HCT116 (cell line): ENCODE measurements at regions not wholly inside any gene's neighbourhood (a gene's known extent, or its start where the extent isn't known, plus 50 kb on each side); places are given as distances from the start of the nearest gene placed in this dataset.
"Not testable (repeated sequence)": the region's sequence is repeated elsewhere in the genome, so short reads cannot be mapped to it uniquely, and the experiment has no call there.

Experiments
- EZH2 ChIP-seq: fragments of 200-600 bp; sonication (generic); IDR thresholded peaks from 2 replicates; pipeline ENCODE4 v1.6.1; 2017; ENCODE audit warnings: antibody characterized with exemption, mixed run types
- EZH2phosphoT487 ChIP-seq: fragments of 200-600 bp; IDR thresholded peaks from 2 replicates; pipeline ENCODE4 v1.6.1; 2018; ENCODE audit warnings: antibody characterized with exemption, borderline replicate concordance
- JUND ChIP-seq: IDR thresholded peaks from 2 replicates; pipeline ENCODE4 v1.6.1; 2012
- POLR2A ChIP-seq: IDR thresholded peaks from 2 replicates; pipeline ENCODE4 v1.7.0; 2011; ENCODE audit warnings: borderline replicate concordance; ENCODE audit not compliant: insufficient read depth, insufficient read length; ENCODE audit errors: extremely low read depth
- POLR2AphosphoS5 ChIP-seq: IDR thresholded peaks from 2 replicates; pipeline ENCODE4 v1.6.1; 2011; ENCODE audit warnings: mild to moderate bottlenecking, low read depth, low read length, moderate library complexity
- SP1 ChIP-seq: IDR thresholded peaks from 2 replicates; pipeline ENCODE4 v1.6.1; 2012; ENCODE audit warnings: low read depth
- SRF ChIP-seq: IDR thresholded peaks from 2 replicates; pipeline ENCODE4 v1.6.1; 2012; ENCODE audit warnings: low read depth
- YY1 ChIP-seq: IDR thresholded peaks from 2 replicates; pipeline ENCODE4 v1.6.1; 2011; ENCODE audit warnings: low read length, low read depth, moderate library complexity, mild to moderate bottlenecking; ENCODE audit not compliant: insufficient replicate concordance; ENCODE audit errors: extremely low read depth
- ZNF274 ChIP-seq: fragments of 200-500 bp; sonication (Bioruptor generic); IDR thresholded peaks from 2 replicates; pipeline ENCODE4 v1.6.1; 2014; ENCODE audit warnings: mild to moderate bottlenecking, low read depth, low read length, inconsistent platforms
- TF ChIP-seq, protein P1 (sequence below), 3 experiments: fragments of 200-600 bp in 1 of 3; sonication (generic) in 1 of 3; IDR thresholded peaks in 2 of 3; conservative IDR thresholded peaks in 1 of 3; 2 replicates each; pipeline ENCODE4 v1.5.1; 2012 to 2017; ENCODE audit warnings: low read depth in 2 of 3, low read length in 2 of 3, antibody characterized with exemption in 1 of 3, borderline replicate concordance in 1 of 3, control low read depth in 1 of 3, mild to moderate bottlenecking in 1 of 3, mixed read lengths in 1 of 3, mixed run types in 1 of 3, moderate library complexity in 1 of 3; ENCODE audit not compliant: insufficient read depth in 1 of 3
- TF ChIP-seq, protein P2 (sequence below): IDR thresholded peaks from 2 replicates; pipeline ENCODE4 v1.6.1; 2012

DNA sequence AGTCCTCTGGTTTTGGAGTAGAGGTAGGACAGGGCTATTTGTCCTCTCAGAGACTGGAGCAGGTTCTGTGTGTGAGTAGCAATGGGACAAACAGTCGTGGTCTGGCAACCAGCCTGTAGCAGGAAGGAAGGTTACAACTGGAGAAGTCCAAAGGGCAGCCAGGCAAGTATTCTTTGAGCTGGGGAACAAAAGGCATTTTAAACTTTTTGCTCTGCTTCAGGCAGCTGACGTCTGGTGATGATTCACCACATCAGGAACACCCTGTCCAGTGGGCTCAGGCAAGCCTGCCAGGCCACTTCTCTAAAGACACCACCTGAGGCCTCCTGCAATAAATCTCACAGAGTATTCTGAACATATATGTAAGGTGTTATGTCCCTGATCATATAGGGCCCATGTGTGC is 81.0 kb downstream of the PPIAL4C start:
- TF ChIP-seq YY1, SP1, POLR2A, SRF, EZH2, POLR2AphosphoS5, JUND, EZH2phosphoT487, ZNF274: not testable (repeated sequence)
- TF ChIP-seq, protein P1, sequence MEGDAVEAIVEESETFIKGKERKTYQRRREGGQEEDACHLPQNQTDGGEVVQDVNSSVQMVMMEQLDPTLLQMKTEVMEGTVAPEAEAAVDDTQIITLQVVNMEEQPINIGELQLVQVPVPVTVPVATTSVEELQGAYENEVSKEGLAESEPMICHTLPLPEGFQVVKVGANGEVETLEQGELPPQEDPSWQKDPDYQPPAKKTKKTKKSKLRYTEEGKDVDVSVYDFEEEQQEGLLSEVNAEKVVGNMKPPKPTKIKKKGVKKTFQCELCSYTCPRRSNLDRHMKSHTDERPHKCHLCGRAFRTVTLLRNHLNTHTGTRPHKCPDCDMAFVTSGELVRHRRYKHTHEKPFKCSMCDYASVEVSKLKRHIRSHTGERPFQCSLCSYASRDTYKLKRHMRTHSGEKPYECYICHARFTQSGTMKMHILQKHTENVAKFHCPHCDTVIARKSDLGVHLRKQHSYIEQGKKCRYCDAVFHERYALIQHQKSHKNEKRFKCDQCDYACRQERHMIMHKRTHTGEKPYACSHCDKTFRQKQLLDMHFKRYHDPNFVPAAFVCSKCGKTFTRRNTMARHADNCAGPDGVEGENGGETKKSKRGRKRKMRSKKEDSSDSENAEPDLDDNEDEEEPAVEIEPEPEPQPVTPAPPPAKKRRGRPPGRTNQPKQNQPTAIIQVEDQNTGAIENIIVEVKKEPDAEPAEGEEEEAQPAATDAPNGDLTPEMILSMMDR (IDR thresholded peaks at IDR 0.05 in 2 of 3, conservative IDR thresholded peaks at IDR 0.05 in 1 of 3; ENCODE audit: borderline replicate concordance in 1 of 3, insufficient read depth in 1 of 3, low read depth in 2 of 3, low read length in 2 of 3) = not testable (repeated sequence)
- TF ChIP-seq, protein P2, sequence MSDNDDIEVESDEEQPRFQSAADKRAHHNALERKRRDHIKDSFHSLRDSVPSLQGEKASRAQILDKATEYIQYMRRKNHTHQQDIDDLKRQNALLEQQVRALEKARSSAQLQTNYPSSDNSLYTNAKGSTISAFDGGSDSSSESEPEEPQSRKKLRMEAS = not testable (repeated sequence)
